ENCODE measurements at regions not wholly inside any gene's neighbourhood (a gene's known extent, or its start where the extent isn't known, plus 50 kb on each side); places are given as distances from the start of the nearest gene placed in this dataset.
"Not testable (repeated sequence)": the region's sequence is repeated elsewhere in the genome, so short reads cannot be mapped to it uniquely, and the experiment has no call there.

GRCh38 chr3:106135451-106136160, 266.8 kb upstream of the CBLB start:
- H3K27me3 ChIP-seq (ENCODE audit: control insufficient read depth, insufficient read depth, low read length, poor library complexity, severe bottlenecking): no peaks in the 10 kb centered on the region
- H3K27ac ChIP-seq (ENCODE audit: insufficient read depth, low read depth, low read length, poor library complexity, severe bottlenecking): no peak overlapping the region
- H3K4me3 ChIP-seq (ENCODE audit: insufficient read depth, low read depth, low read length): no peak overlapping the region
- H3K4me1 ChIP-seq (ENCODE audit: control insufficient read depth, insufficient read depth, low read length): peaks cover 10% of the 10 kb centered on the region
- no peaks in the 10 kb centered on the region for H3K36me3 ChIP-seq (ENCODE audit: control insufficient read depth, insufficient read depth, low read length)
- 96% methylated on average over 26 of the region's 26 CpGs for WGBS, 2 experiments
- H3K9me3 ChIP-seq (ENCODE audit: control insufficient read depth, low read length): no peaks in the 10 kb centered on the region

- WGBS, 2 experiments: 71 to 88% methylated on average over 1 of the region's 1 CpG
- Histone ChIP-seq H3K27me3 (ENCODE audit: control insufficient read depth, insufficient read depth, low read length, poor library complexity, severe bottlenecking) (no peaks in the 10 kb centered on the region), H3K4me1 (ENCODE audit: control insufficient read depth, insufficient read depth, low read length) (no peaks in the 10 kb centered on the region), H3K9me3 (ENCODE audit: control insufficient read depth, low read length) (no peaks in the 10 kb centered on the region), H3K36me3 (ENCODE audit: control insufficient read depth, insufficient read depth, low read length) (no peaks in the 10 kb centered on the region), H3K4me3 (ENCODE audit: insufficient read depth, low read depth, low read length) (no peak overlapping the region), H3K27ac (ENCODE audit: insufficient read depth, low read depth, low read length, poor library complexity, severe bottlenecking) (no peak overlapping the region)
These were observed 271.0 kb upstream of the CBLB start for GRCh38 chr3:106139826-106140225.

GRCh38 chr3:106140431-106140830, 271.6 kb upstream of the CBLB start:
- H3K9me3 ChIP-seq (ENCODE audit: control insufficient read depth, low read length): no peaks in the 10 kb centered on the region
- no peaks in the 10 kb centered on the region for H3K36me3 ChIP-seq (ENCODE audit: control insufficient read depth, insufficient read depth, low read length)
- no peaks in the 10 kb centered on the region for H3K4me1 ChIP-seq (ENCODE audit: control insufficient read depth, insufficient read depth, low read length)
- H3K4me3 ChIP-seq (ENCODE audit: insufficient read depth, low read depth, low read length): no peak overlapping the region
- no peaks in the 10 kb centered on the region for H3K27me3 ChIP-seq (ENCODE audit: control insufficient read depth, insufficient read depth, low read length, poor library complexity, severe bottlenecking)
- no peak overlapping the region for H3K27ac ChIP-seq (ENCODE audit: insufficient read depth, low read depth, low read length, poor library complexity, severe bottlenecking)

- Histone ChIP-seq H3K4me3 (ENCODE audit: insufficient read depth, low read depth, low read length) (no peak overlapping the region), H3K27ac (ENCODE audit: insufficient read depth, low read depth, low read length, poor library complexity, severe bottlenecking) (no peak overlapping the region), H3K27me3 (ENCODE audit: control insufficient read depth, insufficient read depth, low read length, poor library complexity, severe bottlenecking) (no peaks in the 10 kb centered on the region), H3K9me3 (ENCODE audit: control insufficient read depth, low read length) (no peaks in the 10 kb centered on the region), H3K4me1 (ENCODE audit: control insufficient read depth, insufficient read depth, low read length) (no peaks in the 10 kb centered on the region), H3K36me3 (ENCODE audit: control insufficient read depth, insufficient read depth, low read length) (no peaks in the 10 kb centered on the region)
- WGBS, 2 experiments: 100% methylated on average over 1 to 2 of the region's 2 CpGs
These were observed 275.2 kb upstream of the CBLB start for GRCh38 chr3:106144030-106144429.

- not testable (repeated sequence) for H3K4me3 ChIP-seq (ENCODE audit: insufficient read depth, low read depth, low read length); H3K4me1 ChIP-seq (ENCODE audit: control insufficient read depth, insufficient read depth, low read length); H3K36me3 ChIP-seq (ENCODE audit: control insufficient read depth, insufficient read depth, low read length); H3K27me3 ChIP-seq (ENCODE audit: control insufficient read depth, insufficient read depth, low read length, poor library complexity, severe bottlenecking); H3K9me3 ChIP-seq (ENCODE audit: control insufficient read depth, low read length); H3K27ac ChIP-seq (ENCODE audit: insufficient read depth, low read depth, low read length, poor library complexity, severe bottlenecking)
- WGBS, 2 experiments: 96 to 97% methylated on average over 28 of the region's 28 CpGs
These were observed 279.7 kb upstream of the CBLB start for GRCh38 chr3:106148440-106149082.

GRCh38 chr3:106157411-106157810, 288.6 kb upstream of the CBLB start:
- Histone ChIP-seq H3K36me3 (ENCODE audit: control insufficient read depth, insufficient read depth, low read length) (no peaks in the 10 kb centered on the region), H3K4me3 (ENCODE audit: insufficient read depth, low read depth, low read length) (no peak overlapping the region), H3K27ac (ENCODE audit: insufficient read depth, low read depth, low read length, poor library complexity, severe bottlenecking) (no peak overlapping the region), H3K4me1 (ENCODE audit: control insufficient read depth, insufficient read depth, low read length) (no peaks in the 10 kb centered on the region), H3K9me3 (ENCODE audit: control insufficient read depth, low read length) (no peaks in the 10 kb centered on the region), H3K27me3 (ENCODE audit: control insufficient read depth, insufficient read depth, low read length, poor library complexity, severe bottlenecking) (no peaks in the 10 kb centered on the region)
- 88 to 92% methylated on average over 3 of the region's 3 CpGs for WGBS, 2 experiments

- Histone ChIP-seq H3K4me3 (ENCODE audit: insufficient read depth, low read depth, low read length) (no peak overlapping the region), H3K36me3 (ENCODE audit: control insufficient read depth, insufficient read depth, low read length) (no peaks in the 10 kb centered on the region), H3K27ac (ENCODE audit: insufficient read depth, low read depth, low read length, poor library complexity, severe bottlenecking) (no peak overlapping the region), H3K4me1 (ENCODE audit: control insufficient read depth, insufficient read depth, low read length) (no peaks in the 10 kb centered on the region), H3K9me3 (ENCODE audit: control insufficient read depth, low read length) (no peaks in the 10 kb centered on the region), H3K27me3 (ENCODE audit: control insufficient read depth, insufficient read depth, low read length, poor library complexity, severe bottlenecking) (no peaks in the 10 kb centered on the region)
- no CpG with 5 or more reads among the region's 1 CpG for WGBS, 2 experiments
These were observed 291.6 kb upstream of the CBLB start for GRCh38 chr3:106160396-106160795.

GRCh38 chr3:106161246-106161645, 292.4 kb upstream of the CBLB start:
- 82 to 86% methylated on average over 3 to 4 of the region's 4 CpGs for WGBS, 2 experiments
- H3K9me3 ChIP-seq (ENCODE audit: control insufficient read depth, low read length): no peaks in the 10 kb centered on the region
- no peaks in the 10 kb centered on the region for H3K36me3 ChIP-seq (ENCODE audit: control insufficient read depth, insufficient read depth, low read length)
- H3K27ac ChIP-seq (ENCODE audit: insufficient read depth, low read depth, low read length, poor library complexity, severe bottlenecking): no peak overlapping the region
- no peaks in the 10 kb centered on the region for H3K27me3 ChIP-seq (ENCODE audit: control insufficient read depth, insufficient read depth, low read length, poor library complexity, severe bottlenecking)
- no peaks in the 10 kb centered on the region for H3K4me1 ChIP-seq (ENCODE audit: control insufficient read depth, insufficient read depth, low read length)
- H3K4me3 ChIP-seq (ENCODE audit: insufficient read depth, low read depth, low read length): no peak overlapping the region

- Histone ChIP-seq H3K4me3 (ENCODE audit: insufficient read depth, low read depth, low read length) (no peak overlapping the region), H3K27ac (ENCODE audit: insufficient read depth, low read depth, low read length, poor library complexity, severe bottlenecking) (no peak overlapping the region), H3K9me3 (ENCODE audit: control insufficient read depth, low read length) (no peaks in the 10 kb centered on the region), H3K36me3 (ENCODE audit: control insufficient read depth, insufficient read depth, low read length) (no peaks in the 10 kb centered on the region), H3K27me3 (ENCODE audit: control insufficient read depth, insufficient read depth, low read length, poor library complexity, severe bottlenecking) (no peaks in the 10 kb centered on the region), H3K4me1 (ENCODE audit: control insufficient read depth, insufficient read depth, low read length) (no peaks in the 10 kb centered on the region)
- 91 to 92% methylated on average over 6 to 8 of the region's 8 CpGs for WGBS, 2 experiments
These were observed 298.9 kb upstream of the CBLB start for GRCh38 chr3:106167728-106168127.

GRCh38 chr3:106168962-106169750, 300.3 kb upstream of the CBLB start:
- H3K9me3 ChIP-seq (ENCODE audit: control insufficient read depth, low read length): no peaks in the 10 kb centered on the region
- 84 to 91% methylated on average over 3 to 4 of the region's 5 CpGs for WGBS, 2 experiments

More at GRCh38 chr3:106168962-106169750, 300.3 kb upstream of the CBLB start:
- H3K36me3 ChIP-seq (ENCODE audit: control insufficient read depth, insufficient read depth, low read length): no peaks in the 10 kb centered on the region
- H3K27me3 ChIP-seq (ENCODE audit: control insufficient read depth, insufficient read depth, low read length, poor library complexity, severe bottlenecking): no peaks in the 10 kb centered on the region
- no peak overlapping the region for H3K27ac ChIP-seq (ENCODE audit: insufficient read depth, low read depth, low read length, poor library complexity, severe bottlenecking)
- H3K4me1 ChIP-seq (ENCODE audit: control insufficient read depth, insufficient read depth, low read length): no peaks in the 10 kb centered on the region
- H3K4me3 ChIP-seq (ENCODE audit: insufficient read depth, low read depth, low read length): no peak overlapping the region
